MCF 10A (cell line): ENCODE measurements at regions not wholly inside any gene's neighbourhood (a gene's known extent, or its start where the extent isn't known, plus 50 kb on each side); places are given as distances from the start of the nearest gene placed in this dataset.

Source experiments
- BruUV-seq: library from RNA; stranded (reverse); fragments of 400-500 nt; replicated peaks from 2 replicates; lab custom pipeline; 2021; lab: Mats Ljungman, UMichigan
- CTCF ChIA-PET: fragments of 300-600 bp; sonication (Branson Sonifier 250); formaldehyde crosslinking; extraction: SDS; loops from one replicate; lab custom pipeline; 2021; ENCODE audit warnings: antibody characterized with exemption, inconsistent platforms; lab: Yijun Ruan, JAX
- POLR2A ChIA-PET: fragments of 300-600, 350-650 bp; sonication (Branson Sonifier 250); formaldehyde crosslinking; extraction: SDS; loops from one replicate; lab custom pipeline; 2020; ENCODE audit warnings: antibody characterized with exemption, inconsistent platforms; lab: Yijun Ruan, JAX
- DNase-seq: peaks from one replicate; pipeline ENCODE4 v3.0.0-alpha.2; 2018; ENCODE audit not compliant: unreplicated experiment
- H3K27ac Mint-ChIP-seq: one replicate; pipeline ENCODE4 v1.8.0; 2022; ENCODE audit warnings: mild to moderate bottlenecking, low read depth, mixed read lengths; ENCODE audit not compliant: unreplicated experiment
- H3K27me3 Mint-ChIP-seq: one replicate; pipeline ENCODE4 v1.8.0; 2022; ENCODE audit warnings: mixed read lengths; ENCODE audit not compliant: insufficient read depth, unreplicated experiment
- H3K36me3 Mint-ChIP-seq: one replicate; pipeline ENCODE4 v1.8.0; 2022; ENCODE audit warnings: mild to moderate bottlenecking, moderate library complexity, mixed read lengths; ENCODE audit not compliant: insufficient read depth, unreplicated experiment
- H3K4me1 Mint-ChIP-seq: one replicate; pipeline ENCODE4 v1.8.0; 2022; ENCODE audit warnings: mixed read lengths; ENCODE audit not compliant: insufficient read depth, unreplicated experiment
- H3K4me3 Mint-ChIP-seq: one replicate; pipeline ENCODE4 v1.8.0; 2022; ENCODE audit warnings: mild to moderate bottlenecking, moderate library complexity, mixed read lengths; ENCODE audit not compliant: unreplicated experiment
- H3K9me3 Mint-ChIP-seq: one replicate; pipeline ENCODE4 v1.8.0; 2022; ENCODE audit warnings: mixed read lengths; ENCODE audit not compliant: unreplicated experiment
- intact Hi-C: fragments of 100-400 bp; cut with micrococcal nuclease; formaldehyde crosslinking; loops from 2 replicates; pipeline ENCODE4 v1.14.1; 2022
- TF ChIP-seq, protein P1 (sequence below): fragments of 200-600 bp; IDR thresholded peaks from one replicate; pipeline ENCODE4 v1.8.0; 2022; ENCODE audit warnings: antibody characterized with exemption, mild to moderate bottlenecking; ENCODE audit not compliant: unreplicated experiment

DNA sequence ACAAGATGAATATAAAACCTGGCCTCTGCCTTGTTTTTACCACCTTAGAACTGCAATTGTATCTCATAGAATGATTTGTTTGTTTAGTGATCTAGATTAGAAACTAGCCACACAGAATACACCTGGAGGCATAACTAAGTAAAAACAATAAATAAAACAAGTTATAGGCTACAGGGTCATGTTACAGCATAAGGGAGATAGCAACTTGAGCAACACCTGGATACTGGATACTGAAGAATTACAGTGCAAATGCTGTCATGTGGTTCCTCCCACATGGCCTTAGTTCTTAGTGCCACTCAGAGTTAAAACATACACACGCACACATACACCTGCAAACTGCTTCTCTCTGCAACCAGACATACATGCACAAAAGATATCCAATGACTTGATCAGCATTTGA lies 563.4 kb upstream of the DPPA4 start:
- intact Hi-C loops, result no loop called here
- Mint-ChIP-seq H3K4me1 (no peaks in the 10 kb centered on the region), H3K27ac (no peak overlapping the region), H3K4me3 (no peak overlapping the region), H3K36me3 (no peaks in the 10 kb centered on the region), H3K27me3 (no peaks in the 10 kb centered on the region), H3K9me3 (no peaks in the 10 kb centered on the region)
- CTCF ChIA-PET, result interaction anchor here (0.6 kb wide), 1 partner anchor 415 kb away, joined by 3 read pairs; no protein-coding TSS in a partner anchor
- no peak for DNase-seq
- TF ChIP-seq, protein P1, sequence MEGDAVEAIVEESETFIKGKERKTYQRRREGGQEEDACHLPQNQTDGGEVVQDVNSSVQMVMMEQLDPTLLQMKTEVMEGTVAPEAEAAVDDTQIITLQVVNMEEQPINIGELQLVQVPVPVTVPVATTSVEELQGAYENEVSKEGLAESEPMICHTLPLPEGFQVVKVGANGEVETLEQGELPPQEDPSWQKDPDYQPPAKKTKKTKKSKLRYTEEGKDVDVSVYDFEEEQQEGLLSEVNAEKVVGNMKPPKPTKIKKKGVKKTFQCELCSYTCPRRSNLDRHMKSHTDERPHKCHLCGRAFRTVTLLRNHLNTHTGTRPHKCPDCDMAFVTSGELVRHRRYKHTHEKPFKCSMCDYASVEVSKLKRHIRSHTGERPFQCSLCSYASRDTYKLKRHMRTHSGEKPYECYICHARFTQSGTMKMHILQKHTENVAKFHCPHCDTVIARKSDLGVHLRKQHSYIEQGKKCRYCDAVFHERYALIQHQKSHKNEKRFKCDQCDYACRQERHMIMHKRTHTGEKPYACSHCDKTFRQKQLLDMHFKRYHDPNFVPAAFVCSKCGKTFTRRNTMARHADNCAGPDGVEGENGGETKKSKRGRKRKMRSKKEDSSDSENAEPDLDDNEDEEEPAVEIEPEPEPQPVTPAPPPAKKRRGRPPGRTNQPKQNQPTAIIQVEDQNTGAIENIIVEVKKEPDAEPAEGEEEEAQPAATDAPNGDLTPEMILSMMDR, result no peak
- POLR2A ChIA-PET, result no interaction called here
- no TSS peak for BruUV-seq

GRCh38 chr3:109902549-109902948 lies 565.2 kb upstream of the DPPA4 start:
- Mint-ChIP-seq H3K4me1 (no peaks in the 10 kb centered on the region), H3K27me3 (no peaks in the 10 kb centered on the region), H3K4me3 (no peak overlapping the region), H3K9me3 (no peaks in the 10 kb centered on the region), H3K27ac (no peak overlapping the region), H3K36me3 (no peaks in the 10 kb centered on the region)
- no peak for DNase-seq
- POLR2A ChIA-PET, result no interaction called here
- no TSS peak for BruUV-seq
- CTCF ChIA-PET, result interaction anchor here (0.7 to 1.0 kb wide), 2 partner anchors 67 to 486 kb away, joined by 3 read pairs; no protein-coding TSS in a partner anchor
- TF ChIP-seq, protein P1, result no peak
- intact Hi-C loops, result no loop called here

DNA sequence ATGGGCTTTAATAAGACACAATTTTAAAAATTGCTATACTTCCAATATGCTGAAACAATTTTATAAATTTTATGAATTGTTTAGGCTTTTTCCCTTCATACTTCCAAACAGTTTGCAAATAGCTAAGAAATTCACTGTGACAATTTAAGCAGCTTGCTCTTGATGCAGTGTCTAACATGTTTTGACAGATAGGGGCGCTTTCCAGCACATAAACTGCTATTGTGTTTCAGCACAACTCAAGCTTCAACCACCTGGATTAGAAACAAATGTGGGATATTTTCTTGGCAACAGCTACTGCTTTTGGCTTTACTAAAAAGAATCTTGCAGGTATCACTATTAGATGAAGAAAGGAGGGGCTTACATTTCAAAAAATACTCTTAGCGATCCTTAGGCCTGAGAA lies 565.8 kb upstream of the DPPA4 start:
- intact Hi-C loops, result no loop called here
- Mint-ChIP-seq H3K9me3 (no peaks in the 10 kb centered on the region), H3K27ac (no peak overlapping the region), H3K4me3 (no peak overlapping the region), H3K27me3 (no peaks in the 10 kb centered on the region), H3K4me1 (no peaks in the 10 kb centered on the region), H3K36me3 (no peaks in the 10 kb centered on the region)
- ChIA-PET CTCF (interaction anchor here (0.7 to 1.0 kb wide), 2 partner anchors 68 to 485 kb away, joined by 3 read pairs; no protein-coding TSS in a partner anchor), POLR2A (no interaction called here)
- DNase-seq, result no peak
- TF ChIP-seq, protein P1, result no peak
- BruUV-seq, result no TSS peak

DNA sequence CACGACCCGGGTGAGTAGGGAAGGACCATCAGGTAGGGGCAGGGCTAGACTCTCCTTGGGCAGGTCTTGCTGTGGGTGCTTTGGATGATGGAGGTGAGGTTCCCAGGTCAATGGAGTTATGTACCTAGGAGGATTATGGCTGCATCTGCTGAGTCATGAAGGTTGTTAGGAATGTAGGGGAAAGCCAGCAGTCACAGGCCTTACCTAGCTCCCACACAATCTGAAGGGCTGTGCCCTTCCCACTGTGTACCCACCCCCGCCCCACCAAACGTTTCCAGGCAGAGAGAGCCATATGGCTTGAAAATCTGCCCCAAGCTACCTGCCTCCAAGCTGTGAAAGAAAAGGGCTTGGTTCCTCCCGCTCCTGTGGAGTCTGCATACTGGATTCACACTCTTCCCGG lies 573.4 kb upstream of the DPPA4 start:
- H3K9me3 Mint-ChIP-seq, result peaks cover 7% of the 10 kb centered on the region
- no peaks in the 10 kb centered on the region for H3K4me1 Mint-ChIP-seq
- no peaks in the 10 kb centered on the region for H3K27me3 Mint-ChIP-seq
- DNase-seq, result no peak
- no TSS peak for BruUV-seq
- TF ChIP-seq, protein P1, result no peak
- no peak overlapping the region for H3K27ac Mint-ChIP-seq
- no peaks in the 10 kb centered on the region for H3K36me3 Mint-ChIP-seq
- H3K4me3 Mint-ChIP-seq, result no peak overlapping the region
- intact Hi-C loops, result no loop called here
- POLR2A ChIA-PET, result interaction anchor here (0.6 kb wide), 1 partner anchor 1374 kb away, joined by 3 read pairs; no protein-coding TSS in a partner anchor
- CTCF ChIA-PET, result interaction anchor here (0.5 to 0.6 kb wide), 2 partner anchors 45 to 232 kb away, joined by 3 to 4 read pairs; no protein-coding TSS in a partner anchor
